SK-MEL-5 (cell line): ENCODE measurements at regions not wholly inside any gene's neighbourhood (a gene's known extent, or its start where the extent isn't known, plus 50 kb on each side); places are given as distances from the start of the nearest gene placed in this dataset.

Experiments used
- DNase-seq: peaks from one replicate; pipeline ENCODE4 v3.0.0-alpha.2; 2016; ENCODE audit warnings: low read depth, low spot score
- in situ Hi-C: cut with HindIII; loops from 2 replicates; pipeline ENCODE4 v1.10.0; 2016; ENCODE audit warnings: low sequenced_read_pairs, high pct_unique_total_duplicates, low pct_unique_long_range_greater_than_20kb

DNA sequence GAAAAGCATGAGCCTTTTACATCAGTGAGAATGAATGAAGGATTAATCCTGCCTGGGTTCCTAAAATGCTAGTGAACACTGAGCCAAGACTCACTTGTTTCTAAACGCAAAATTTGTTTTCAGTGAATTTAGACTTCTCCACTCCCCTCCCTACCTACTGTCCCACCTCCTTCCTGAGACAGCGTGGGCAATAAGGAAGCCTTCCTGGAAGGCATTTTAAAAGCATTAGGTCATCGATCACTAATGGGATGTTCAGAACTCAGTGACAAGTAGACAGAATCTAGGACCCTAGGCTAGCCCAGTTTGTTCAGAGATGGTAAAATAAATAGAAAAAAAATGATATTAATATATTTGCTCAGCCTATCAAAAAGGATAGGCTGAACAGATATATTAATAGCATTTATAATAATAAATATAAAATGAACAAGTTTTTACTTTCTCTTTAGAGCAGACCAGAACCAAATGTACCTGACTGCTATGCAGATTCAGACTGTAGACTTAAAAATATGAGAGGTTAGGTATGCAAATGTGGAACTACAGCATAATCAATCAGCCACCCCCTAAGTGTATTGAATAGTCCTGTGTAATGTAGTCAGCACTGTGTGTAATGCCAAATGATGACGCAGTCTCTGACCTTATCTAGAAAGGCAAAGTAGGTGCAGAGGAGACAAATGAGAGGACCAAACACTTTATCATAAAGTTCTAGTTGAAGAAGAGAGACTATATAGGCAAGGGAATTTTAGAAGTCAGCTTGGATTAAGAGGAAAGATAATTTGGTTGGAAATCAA is 331.1 kb downstream of the GPAT3 start:
- no peak for DNase-seq
- in situ Hi-C loops: no loop called here

DNA sequence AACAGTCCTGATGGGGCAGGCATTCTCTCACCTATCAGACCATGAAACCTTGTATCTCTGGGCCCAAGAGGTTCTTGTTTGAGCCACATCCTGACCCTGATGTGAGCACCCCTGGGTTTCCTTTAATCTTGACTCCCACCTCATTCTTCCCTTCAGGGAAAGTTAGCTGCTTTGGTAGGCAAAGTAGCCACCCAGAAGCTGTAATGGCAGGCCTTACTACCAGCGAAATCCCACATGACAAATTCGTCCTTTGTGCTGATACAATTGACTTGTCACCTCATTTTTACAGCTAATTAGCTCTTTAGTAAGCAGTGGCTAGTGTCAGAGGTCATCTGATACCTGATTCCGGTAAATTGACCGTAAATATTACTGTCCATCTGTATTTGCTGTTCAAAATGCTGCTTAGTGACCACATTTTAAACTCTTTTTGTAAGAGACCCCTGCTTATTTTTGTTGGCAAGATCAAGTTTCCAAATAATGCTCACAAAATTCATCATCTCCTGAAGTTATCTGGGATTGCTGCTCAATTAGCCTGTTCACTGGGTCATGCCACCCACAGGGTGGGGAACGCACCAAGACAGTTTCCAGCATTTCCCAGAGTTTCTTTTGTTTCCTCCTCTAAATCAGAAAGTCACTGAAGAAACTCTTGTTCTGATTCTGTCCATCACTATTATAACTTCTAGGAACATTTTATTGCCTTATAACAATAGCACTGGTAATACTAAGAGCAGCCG is 329.7 kb downstream of the GPAT3 start:
- in situ Hi-C loops: no loop called here

DNA sequence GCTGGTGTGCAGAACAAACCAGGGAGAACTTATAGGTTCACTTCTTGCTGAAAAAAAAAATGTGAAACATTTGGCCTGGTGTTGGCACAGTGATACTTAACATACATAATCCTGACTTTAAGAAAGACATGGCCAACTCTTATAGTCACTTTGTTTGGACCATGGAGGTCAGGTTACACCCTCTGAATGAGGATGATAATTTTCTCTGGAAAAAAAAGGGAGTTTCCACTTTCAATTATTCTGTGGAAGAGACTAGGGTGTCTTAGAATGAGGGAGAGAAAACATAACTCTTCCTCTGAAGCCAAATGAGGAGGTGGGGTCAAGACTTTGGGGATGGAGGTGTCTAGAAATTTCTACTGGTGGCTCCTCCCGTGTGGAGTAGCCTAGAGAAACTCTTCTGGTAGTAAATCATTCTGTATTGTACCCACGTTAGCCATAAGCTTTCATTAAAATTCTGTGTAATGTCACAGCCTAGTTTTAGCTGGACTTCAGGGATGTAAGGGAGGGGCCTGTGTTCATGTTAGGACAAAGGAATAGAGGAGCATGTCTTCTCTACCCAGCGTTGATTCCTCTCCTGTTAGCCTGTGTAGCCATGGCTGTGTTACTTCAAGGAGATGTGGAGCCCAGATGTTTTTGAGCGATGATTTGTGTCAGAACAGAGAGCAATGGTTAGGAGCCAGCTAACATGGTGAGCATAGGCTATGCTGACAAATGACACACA is 328.3 kb downstream of the GPAT3 start:
- no peak for DNase-seq
- in situ Hi-C loops: no loop called here

More for the DNA sequence above, 329.7 kb downstream of the GPAT3 start:
- no peak for DNase-seq

DNA sequence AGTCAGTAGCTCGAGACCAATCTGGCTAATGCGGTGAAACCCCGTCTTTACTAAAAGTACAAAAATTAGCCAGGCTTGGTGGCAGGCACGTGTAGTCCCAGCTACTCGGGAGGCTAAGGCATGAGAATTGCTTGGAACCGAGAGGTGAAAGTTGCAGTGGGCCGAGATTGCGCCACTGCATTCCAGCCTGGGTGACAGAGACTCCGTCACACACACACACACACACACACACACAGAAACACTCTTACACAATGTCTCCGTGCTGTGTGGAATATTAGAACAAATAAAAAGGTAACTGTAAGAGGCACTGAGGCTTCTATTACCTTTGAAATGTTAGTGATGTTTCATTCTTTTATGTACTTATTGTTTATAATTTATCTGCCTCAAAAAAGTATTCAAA is 326.6 kb downstream of the GPAT3 start:
- in situ Hi-C loops: no loop called here

DNA sequence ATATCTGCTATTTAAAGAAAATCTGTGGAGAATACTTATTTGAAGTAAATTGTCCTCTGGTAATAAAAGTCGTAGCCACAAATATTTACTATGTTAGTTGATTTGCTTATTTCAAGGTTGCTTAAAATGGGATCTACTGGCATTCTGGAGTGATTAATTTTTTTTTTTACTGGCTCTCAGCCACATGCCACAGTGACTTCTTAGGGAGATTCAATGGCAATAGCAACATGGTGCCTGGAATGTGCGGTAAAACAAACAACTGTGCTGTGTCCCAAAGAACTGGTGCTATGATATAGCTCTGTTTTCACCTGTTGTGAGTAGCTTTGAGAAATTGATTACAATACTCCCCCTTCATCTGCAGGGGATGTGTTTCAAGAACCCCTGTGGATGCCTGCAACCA is 324.3 kb downstream of the GPAT3 start:
- in situ Hi-C loops: no loop called here
- no peak for DNase-seq

More for the DNA sequence above, 326.6 kb downstream of the GPAT3 start:
- DNase-seq: no peak

DNA sequence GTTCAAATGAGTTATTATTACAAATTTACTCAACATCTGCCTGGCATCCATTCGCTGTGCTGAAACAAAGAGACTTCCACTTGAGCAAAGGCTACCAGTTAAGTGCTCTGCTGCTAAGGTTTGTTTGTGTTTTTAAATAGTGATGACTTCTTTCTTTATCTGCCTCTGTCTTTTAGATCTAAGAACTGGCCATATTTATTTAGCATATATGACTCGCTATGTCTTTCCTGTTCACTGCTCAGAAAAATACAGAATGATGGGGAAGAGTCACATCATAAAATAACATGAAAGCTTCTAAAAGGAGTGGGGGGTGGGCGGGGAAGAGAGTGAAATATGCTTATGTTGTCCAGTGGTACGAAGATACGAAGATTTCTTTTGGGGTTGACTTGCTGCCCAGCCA is 322.2 kb downstream of the GPAT3 start:
- in situ Hi-C loops: no loop called here
- DNase-seq: no peak

DNA sequence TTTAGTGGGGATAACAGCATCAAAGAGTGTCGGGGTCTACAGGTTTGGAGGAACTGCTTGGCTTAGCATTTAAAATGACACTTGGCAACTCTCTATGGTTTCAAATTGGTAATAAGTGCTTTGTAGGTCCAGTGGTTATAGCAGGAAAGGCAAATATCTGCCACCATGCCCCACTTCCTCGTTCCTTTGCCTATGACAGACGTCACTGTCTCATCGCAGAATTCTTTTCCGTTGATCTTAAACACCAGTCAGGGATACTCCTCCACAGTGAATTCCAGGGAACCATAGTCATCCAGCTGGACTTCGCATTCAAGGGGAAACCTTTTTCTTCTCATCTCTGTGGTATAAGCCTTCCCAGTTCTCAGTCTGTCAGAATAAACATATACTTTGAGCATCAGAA is 319.1 kb downstream of the GPAT3 start:
- in situ Hi-C loops: no loop called here
- DNase-seq: no peak

DNA sequence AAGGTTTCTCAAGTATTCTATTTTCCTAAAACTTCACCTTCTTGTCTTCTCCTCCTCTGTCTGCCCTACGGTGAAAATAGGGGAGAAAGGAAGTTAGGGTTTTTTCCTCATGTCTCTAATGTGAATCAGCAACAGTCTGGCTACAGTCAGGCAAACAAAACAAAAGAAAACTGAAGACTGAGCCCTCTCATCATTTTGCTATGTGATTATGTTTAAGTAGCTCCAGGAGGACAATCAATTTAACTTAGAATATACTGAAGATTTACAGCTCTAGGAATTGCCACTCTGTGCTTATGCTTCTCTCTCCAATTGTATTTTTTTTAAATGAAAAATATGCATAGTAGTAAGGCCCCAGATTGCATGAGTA is 316.2 kb downstream of the GPAT3 start:
- DNase-seq: no peak
- in situ Hi-C loops: no loop called here

DNA sequence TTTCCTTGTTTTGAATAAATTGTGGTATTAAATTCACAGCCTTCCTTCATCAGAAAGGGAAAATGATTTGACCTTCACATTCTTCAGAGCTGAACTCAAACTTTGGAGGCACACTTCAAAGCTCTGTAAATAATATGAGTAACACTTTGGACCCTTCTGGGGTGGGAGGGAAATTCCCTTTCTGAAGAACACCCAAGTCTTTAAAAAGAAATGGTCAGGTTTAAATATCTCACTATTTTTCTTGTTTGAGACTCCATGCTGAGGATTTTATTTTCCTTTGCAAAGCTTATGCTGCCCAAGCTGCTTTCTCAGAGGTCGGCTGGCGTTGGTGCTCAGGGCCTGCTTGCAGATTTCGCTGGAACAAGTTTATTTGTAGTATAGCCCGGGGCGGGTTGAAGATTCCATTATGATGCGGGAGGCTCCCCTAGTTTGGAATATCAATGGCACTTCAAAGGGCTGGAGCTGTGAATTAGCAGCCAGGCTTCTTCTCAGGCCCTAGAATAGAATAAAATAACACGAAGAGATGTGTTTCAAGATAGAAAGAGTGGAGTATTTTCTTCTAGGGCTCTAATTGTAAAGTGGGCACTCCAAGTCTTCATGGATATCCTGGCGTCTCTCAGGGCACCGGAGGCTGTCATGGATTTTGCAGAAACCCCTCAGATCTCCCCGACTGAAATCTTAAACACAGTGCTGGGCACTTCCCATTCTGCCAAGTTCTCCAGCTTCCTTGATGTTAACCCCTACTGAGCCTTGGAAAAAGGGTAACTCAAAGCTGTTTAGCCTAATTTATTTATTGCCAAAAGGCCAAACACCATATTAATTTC is 315.6 kb downstream of the GPAT3 start:
- in situ Hi-C loops: no loop called here
- DNase-seq: no peak

DNA sequence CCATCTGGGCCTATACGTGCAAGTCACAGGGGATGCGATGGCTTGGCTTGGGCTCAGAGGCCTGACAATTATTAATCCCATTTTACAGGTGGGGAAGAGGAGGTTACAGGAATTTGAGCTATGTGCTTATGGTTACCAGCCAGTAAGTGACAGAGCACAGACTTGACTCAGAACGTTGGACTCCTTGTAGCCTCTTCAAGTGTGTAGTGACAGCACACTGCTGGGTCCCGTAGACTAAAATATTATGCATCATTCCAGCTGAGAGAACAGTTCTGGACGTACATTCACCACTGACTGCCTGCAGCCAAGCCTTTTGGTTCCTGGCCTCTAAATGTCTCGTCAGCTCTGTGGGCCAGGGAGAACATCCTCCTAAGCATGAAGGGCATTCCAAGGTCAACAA is 314.5 kb downstream of the GPAT3 start:
- in situ Hi-C loops: no loop called here
- no peak for DNase-seq

DNA sequence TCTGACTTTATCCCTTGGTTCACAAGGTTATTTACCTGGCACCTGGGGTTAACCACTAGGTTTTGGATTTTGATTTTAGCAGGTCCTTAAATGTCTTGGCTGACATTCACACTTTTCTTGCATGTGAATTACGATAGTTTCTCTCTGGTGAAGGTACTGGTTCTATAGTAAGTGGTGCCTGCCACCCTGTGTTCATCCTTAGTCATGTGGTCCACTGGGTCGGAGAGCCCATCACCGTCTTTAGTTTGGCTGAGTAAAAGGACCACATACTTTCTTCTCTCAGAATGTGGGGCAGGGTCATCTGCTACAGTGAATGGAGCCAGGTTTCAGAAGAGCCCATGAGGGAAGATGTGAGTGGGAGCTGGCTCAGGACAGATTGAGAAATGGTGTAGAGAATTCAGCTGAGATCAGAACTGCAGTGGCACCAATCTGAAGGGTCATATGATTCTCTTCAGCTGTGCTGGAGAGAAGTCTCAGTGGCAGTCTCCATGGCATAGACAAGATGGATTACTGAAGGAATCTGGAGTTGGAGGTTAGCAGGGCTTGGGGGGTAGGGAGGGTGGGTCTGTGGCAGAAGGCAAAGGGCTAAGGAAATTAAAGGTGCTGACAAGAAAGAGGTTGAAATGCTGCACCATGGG is 310.4 kb downstream of the GPAT3 start:
- DNase-seq: no peak
- in situ Hi-C loops: no loop called here

DNA sequence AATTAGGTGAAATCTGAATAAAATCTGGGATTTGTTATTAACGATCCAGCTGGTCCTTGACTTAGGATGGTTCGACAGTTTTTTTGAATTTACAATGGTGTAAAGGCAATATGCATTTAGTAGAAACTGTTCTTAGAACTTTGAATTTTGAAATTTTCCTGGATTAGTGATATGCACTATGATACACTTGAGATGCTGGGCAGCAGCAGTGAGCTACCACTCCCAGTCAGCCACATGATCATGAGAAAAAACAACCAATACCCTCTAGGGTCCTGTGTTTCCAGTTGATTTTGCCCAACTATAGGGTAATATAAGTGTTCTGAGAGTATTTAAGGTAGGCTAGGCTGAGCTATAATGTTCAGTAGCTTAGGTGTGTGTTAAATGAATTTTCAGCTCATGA is 303.7 kb downstream of the GPAT3 start:
- in situ Hi-C loops: no loop called here
- no peak for DNase-seq

DNA sequence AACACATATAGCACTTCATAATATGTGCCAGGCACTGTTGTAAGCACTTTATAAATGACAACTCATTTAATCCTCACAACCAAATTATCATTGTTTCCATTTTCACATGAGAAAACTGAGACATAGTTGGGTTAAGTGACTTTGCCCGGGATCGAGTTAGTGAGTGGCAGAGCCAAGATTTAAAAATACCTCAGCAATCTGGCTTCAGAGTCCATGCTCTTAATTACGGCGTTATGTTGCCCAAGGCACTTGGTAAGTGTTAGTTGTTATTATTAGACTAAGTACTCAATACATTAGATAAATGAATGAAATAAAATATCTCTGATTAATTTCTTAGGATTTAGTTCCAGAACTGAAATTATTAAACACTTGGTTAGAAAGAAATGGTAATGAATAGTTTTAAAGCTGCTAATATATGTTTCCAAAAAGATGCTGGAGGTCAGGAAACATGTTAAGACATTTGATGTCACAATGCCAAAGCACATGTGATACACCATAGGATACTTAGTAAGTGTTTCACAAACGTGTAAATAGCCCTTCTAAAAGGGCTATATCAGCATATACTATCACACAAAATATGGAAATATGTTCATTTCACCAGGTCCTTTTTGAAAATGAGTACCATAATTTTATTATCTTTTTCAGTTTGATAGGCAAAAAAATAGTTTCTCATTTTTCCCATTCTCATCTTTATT is 301.9 kb downstream of the GPAT3 start:
- in situ Hi-C loops: no loop called here
- DNase-seq: no peak

DNA sequence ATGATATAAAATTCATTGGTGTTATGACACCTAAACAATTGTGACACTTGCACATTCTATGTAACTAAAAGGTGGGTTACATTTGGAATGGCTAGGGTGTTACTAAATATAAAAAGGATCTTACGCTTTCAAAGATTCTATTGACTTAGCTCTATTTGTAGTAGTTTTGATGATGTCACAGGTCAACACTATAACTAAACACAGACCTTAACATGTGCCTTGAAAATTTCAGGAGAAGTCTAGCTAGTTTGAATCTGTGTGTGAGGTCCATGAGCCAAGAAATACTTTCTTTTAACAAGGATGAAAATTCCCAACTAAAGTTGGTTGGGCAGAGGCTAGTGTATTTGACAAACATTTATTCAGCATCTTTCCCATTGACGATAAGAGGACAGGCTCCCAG is 298.0 kb downstream of the GPAT3 start:
- in situ Hi-C loops: no loop called here
- no peak for DNase-seq

DNA sequence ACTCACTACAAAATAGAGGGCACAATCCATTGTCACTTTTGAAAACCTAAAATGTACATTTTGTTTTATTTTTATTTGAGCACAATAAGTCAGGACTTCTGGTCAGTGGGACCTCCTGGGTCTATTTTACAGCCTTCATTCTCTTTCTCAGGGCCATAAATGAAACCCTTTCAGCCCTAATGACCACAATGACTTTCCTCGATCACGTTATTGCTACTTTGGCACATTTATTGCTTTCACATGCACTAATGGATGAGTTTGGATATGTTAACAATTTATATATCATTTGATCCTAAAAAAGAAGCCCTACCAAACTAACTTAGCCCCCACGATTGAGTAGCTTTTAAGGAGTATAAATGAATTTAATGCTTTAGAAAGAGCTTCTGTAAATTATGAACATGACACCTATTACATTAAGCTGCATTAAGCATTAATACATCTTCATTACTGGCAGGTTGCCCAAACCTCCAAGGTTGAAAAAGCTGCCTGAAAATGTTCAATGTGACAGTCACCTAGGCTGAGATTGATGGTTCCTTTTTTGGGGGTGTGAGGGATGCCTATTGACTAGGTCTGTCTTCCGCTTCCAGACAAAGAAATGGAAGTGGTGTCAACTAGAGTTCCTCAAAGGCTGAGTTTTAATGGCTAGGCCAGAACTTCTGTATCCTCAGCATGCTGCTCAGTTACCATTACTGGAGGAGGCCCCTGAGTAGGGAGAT is 296.4 kb downstream of the GPAT3 start:
- in situ Hi-C loops: no loop called here
- no peak for DNase-seq

DNA sequence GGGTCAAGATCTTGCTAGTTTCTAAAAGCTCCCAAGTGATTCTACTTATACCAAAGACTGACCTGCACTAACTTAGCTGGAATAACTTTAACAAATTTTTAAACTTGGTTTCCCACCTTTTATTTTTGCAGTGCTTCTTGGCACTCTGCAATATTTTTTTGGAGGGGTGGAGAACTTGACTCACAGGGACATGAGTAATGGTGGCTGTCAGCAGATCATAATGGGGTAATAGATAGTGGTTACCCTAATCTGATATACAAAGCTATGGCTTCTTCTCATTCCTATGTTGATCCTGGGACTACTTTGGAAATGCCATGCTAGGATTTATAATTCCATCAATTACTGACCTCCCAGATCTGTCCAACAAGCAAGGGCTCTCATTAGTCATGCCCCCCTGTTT is 295.7 kb downstream of the GPAT3 start:
- in situ Hi-C loops: no loop called here
- DNase-seq: no peak
